ENCODE measurements at regions not wholly inside any gene's neighbourhood (a gene's known extent, or its start where the extent isn't known, plus 50 kb on each side); places are given as distances from the start of the nearest gene placed in this dataset.
"Not testable (repeated sequence)": the region's sequence is repeated elsewhere in the genome, so short reads cannot be mapped to it uniquely, and the experiment has no call there.

GRCh38 chr14:104389326-104390220 lies 190.0 kb upstream of the C14orf180 start:
- no peak for DNase-seq

GRCh38 chr14:104390221-104390931 lies 189.2 kb upstream of the C14orf180 start:
- DNase-seq: no peak

GRCh38 chr14:104390941-104391901 lies 188.3 kb upstream of the C14orf180 start:
- DNase-seq: peak in 1 of 2 experiments; percentile 19

- no peak for DNase-seq
Observed at GRCh38 chr14:104392001-104392395, 187.6 kb upstream of the C14orf180 start.

- no peak for DNase-seq
Observed at GRCh38 chr14:104392396-104393198, 187.0 kb upstream of the C14orf180 start.

GRCh38 chr14:104393199-104393897 lies 186.2 kb upstream of the C14orf180 start:
- DNase-seq: no peak

- no peak for DNase-seq
Observed at GRCh38 chr14:104393898-104394381, 185.6 kb upstream of the C14orf180 start.

GRCh38 chr14:104394409-104394851 lies 185.1 kb upstream of the C14orf180 start:
- no peak for DNase-seq

- no peak for DNase-seq
Observed at GRCh38 chr14:104395276-104395675, 184.3 kb upstream of the C14orf180 start.

GRCh38 chr14:104395941-104396681 lies 183.5 kb upstream of the C14orf180 start:
- DNase-seq: no peak

GRCh38 chr14:104396682-104397470 lies 182.7 kb upstream of the C14orf180 start:
- DNase-seq: no peak

GRCh38 chr14:104397956-104398355 lies 181.6 kb upstream of the C14orf180 start:
- DNase-seq: no peak

GRCh38 chr14:104398656-104399055 lies 180.9 kb upstream of the C14orf180 start:
- DNase-seq: no peak

GRCh38 chr14:104399432-104400155 lies 180.0 kb upstream of the C14orf180 start:
- DNase-seq: no peak

- DNase-seq: no peak
Observed at GRCh38 chr14:104400355-104400754, 179.2 kb upstream of the C14orf180 start.

GRCh38 chr14:104401785-104402184 lies 177.8 kb upstream of the C14orf180 start:
- no peak for DNase-seq

- DNase-seq: not testable (repeated sequence)
Observed at GRCh38 chr14:104402303-104402702, 177.3 kb upstream of the C14orf180 start.

- no peak for DNase-seq
Observed at GRCh38 chr14:104403421-104404220, 175.9 kb upstream of the C14orf180 start.
